ENCODE measurements at regions not wholly inside any gene's neighbourhood (a gene's known extent, or its start where the extent isn't known, plus 50 kb on each side); places are given as distances from the start of the nearest gene placed in this dataset.

DNA sequence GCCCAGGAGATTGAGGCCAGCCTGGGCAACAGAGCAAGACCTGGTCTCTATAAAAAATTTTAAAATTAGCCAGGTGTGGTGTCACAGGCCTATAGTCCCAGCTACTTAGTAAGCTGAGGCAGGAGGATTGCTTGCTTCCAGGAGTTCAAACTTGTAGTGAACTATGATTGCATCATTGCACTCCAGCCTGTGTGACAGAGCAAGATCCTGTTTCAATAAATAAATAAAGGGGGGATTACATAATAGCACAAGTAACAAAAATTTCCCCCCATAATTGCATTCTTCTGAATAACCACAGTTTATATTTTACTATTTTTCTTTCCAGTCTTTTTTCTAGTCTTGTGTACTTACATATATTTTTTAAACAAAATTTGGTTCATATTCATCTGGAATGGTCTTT, 135.6 kb downstream of the CHIC2 start:
- ATAC-seq = no peak
- no peak overlapping the region for H3K4me3 Mint-ChIP-seq
- no peaks in the 10 kb centered on the region for H3K9me3 Mint-ChIP-seq
- peaks cover 6% of the 10 kb centered on the region for H3K27me3 Mint-ChIP-seq
- H3K27ac Mint-ChIP-seq = no peak overlapping the region
- DNase-seq = no peak
- H3K4me1 Mint-ChIP-seq = no peaks in the 10 kb centered on the region

DNA sequence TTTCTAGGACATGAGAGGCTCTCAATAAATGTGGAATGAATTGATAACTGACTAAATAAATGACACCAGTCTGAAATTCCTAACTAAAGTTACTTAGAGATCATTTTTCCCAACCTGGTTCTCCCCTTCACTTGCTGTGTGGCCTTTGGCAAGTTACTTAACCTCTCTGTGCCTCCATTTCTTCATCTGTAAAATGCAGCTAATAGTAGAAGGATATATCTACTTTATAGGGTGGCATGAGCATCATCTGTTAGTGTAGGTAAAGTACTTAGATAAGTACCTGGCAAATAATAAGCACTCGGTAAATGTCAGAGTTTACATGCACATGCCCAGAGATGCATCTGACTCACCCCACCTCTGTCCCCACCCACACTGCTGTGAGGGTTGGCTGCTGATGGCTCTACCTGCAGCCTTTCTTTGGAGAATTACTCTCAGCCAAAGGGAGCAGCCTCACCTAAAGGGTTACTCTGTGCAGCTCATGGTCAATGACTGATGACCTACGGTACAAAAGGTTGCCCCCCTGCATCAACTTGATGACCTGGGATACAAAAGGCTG, 139.3 kb downstream of the CHIC2 start:
- H3K27me3 Mint-ChIP-seq = peaks cover 6% of the 10 kb centered on the region
- DNase-seq (no peak), ATAC-seq (no peak)
- H3K4me1 Mint-ChIP-seq = no peaks in the 10 kb centered on the region
- no peaks in the 10 kb centered on the region for H3K9me3 Mint-ChIP-seq
- no peak overlapping the region for H3K27ac Mint-ChIP-seq
- H3K4me3 Mint-ChIP-seq = no peak overlapping the region

DNA sequence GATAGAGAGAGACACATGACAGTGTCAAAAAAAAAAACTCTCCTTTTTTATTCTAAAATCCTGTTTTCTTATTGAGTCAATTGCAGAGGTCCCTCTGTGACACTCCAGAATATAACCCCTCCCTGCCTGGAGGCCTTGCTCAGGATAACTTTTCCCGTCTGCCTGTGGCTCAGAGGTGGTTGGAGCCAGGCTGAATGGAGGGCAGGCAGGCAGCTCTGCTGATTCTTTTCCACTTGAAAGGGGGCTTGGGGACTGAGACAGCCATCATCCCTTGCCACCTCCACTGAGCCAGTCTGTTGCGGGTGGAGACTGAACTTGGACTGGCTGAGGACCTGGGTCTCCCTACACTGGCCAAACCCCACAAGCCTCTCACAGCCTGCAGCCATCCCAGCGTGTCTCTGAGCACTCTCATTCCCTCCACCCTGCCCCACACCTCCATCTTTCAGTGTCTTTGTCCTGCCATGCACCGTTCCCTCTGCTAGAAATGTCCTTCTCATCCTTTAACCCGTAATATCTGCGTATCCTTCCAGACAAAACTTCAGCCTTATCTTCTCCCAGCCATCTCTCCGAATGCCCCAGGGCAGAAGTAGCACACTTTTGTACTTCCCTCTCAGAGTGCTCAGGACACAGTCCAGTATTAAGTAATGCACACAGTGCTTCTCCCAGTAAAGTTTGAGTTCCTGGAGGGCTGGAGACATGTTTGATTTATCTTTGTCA, 139.9 kb downstream of the CHIC2 start:
- DNase-seq (no peak), ATAC-seq (no peak)
- H3K27me3 Mint-ChIP-seq = peaks cover 6% of the 10 kb centered on the region
- no peaks in the 10 kb centered on the region for H3K4me1 Mint-ChIP-seq
- no peak overlapping the region for H3K27ac Mint-ChIP-seq
- H3K9me3 Mint-ChIP-seq = no peaks in the 10 kb centered on the region
- H3K4me3 Mint-ChIP-seq = no peak overlapping the region

DNA sequence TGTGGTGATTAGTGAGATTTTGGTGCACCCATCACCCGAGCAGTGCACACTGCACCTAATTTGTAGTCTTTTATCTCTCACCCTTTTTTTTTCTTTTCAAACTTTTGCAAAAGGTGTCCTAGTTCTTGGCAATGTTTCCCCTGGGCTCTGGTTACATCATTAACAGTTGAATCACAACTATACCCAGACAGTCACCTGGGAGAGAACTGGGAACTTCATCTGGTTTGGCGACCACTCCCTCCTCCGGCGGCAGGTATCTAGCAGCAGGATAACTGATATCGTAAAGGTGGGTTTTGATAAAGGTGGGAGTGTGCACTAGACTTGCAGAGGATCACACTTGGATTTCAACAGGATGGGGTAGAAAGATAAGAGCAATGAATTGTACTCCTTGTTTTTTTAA, 140.5 kb downstream of the CHIC2 start:
- H3K27ac Mint-ChIP-seq = no peak overlapping the region
- H3K4me3 Mint-ChIP-seq = no peak overlapping the region
- no peaks in the 10 kb centered on the region for H3K4me1 Mint-ChIP-seq
- H3K9me3 Mint-ChIP-seq = no peaks in the 10 kb centered on the region
- peaks cover 10% of the 10 kb centered on the region for H3K27me3 Mint-ChIP-seq
- ATAC-seq = no peak
- no peak for DNase-seq

DNA sequence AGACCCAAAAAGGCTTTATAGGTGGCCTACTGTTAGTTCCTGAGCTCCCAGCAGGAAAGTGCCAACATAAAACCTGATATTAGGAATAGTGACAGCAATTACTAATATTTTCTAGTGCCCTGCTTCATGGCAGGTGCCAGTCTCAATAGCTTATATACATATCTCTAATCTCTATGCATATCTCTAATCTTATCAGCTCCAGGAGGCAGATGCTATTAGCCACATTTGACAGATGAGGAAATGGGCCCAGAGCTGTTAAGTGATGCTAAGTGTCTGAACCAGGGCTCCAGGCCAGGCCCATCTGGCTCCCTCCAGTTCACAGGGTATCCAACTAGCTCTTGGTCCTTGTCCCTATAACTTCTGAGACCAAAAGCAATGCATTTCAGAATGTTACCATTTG, 142.5 kb downstream of the CHIC2 start:
- ATAC-seq (no peak), DNase-seq (no peak)
- Mint-ChIP-seq H3K4me3 (no peak overlapping the region), H3K4me1 (no peaks in the 10 kb centered on the region), H3K27me3 (peaks cover 11% of the 10 kb centered on the region), H3K9me3 (no peaks in the 10 kb centered on the region), H3K27ac (no peak overlapping the region)

DNA sequence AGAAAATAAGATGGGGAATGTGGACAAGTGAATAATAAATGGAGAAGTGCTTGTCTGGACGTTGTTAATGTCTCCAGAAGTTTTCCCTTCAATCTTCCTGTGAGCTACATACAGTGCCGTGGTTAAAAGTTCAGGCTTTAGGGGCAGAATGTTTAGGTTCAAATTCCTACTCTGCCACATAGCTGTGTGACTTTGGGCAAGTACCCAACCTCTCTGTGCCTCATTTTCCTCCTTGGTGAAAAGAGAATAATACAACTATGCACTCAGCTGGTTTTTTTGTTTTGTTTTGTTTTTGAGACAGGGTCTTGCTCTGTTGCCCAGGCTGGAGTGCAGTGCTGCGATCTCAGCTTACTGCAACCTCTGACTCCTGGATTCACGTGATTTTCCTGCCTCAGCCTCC, 143.5 kb downstream of the CHIC2 start:
- ATAC-seq (no peak), DNase-seq (no peak)
- H3K27ac Mint-ChIP-seq = no peak overlapping the region
- no peaks in the 10 kb centered on the region for H3K4me1 Mint-ChIP-seq
- H3K27me3 Mint-ChIP-seq = peaks cover 5% of the 10 kb centered on the region
- H3K9me3 Mint-ChIP-seq = no peaks in the 10 kb centered on the region
- H3K4me3 Mint-ChIP-seq = no peak overlapping the region

DNA sequence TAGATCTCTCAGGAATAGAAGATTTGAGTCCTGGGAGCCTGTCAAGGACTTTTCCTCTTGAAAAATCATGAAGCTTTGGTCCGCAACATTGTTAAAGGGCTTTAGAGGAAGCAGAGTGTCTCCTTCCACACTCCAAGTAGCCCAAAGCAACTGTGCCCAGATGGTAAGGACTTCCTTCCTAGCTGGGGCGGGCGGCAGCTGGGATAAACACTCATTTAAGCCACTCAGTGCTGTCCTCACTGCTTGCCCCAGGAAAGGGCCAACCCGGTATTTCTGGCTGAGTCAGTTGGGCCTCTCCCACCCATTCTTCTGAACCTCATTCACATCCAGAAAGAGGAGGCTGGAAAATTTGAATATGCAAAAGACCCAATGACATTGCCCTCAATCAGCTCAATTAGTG, 144.3 kb downstream of the CHIC2 start:
- no peak for ATAC-seq
- no peak overlapping the region for H3K27ac Mint-ChIP-seq
- H3K9me3 Mint-ChIP-seq = no peaks in the 10 kb centered on the region
- no peaks in the 10 kb centered on the region for H3K4me1 Mint-ChIP-seq
- no peak overlapping the region for H3K4me3 Mint-ChIP-seq
- no peak for DNase-seq
- H3K27me3 Mint-ChIP-seq = peaks cover 5% of the 10 kb centered on the region

DNA sequence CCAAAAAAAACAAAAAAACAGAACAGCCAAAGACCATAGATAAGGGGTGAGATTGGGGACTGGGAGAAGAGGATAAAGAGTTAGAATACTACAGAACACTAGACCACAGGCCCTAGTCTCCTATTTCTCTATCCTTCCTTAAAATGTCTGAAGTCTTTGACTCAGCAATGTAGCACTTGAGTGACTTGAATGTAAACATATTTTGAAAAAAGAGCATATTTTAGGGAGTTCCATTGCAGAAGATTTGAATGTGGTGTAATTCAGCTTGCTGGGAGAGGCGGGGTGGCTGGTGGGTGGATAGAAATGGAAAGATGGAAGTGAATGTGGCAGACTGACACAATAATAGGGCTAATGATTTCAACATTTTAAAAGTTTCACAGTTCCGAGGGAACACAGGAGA, 144.9 kb downstream of the CHIC2 start:
- Mint-ChIP-seq H3K27ac (no peak overlapping the region), H3K27me3 (peaks cover 5% of the 10 kb centered on the region), H3K4me1 (no peaks in the 10 kb centered on the region), H3K9me3 (no peaks in the 10 kb centered on the region), H3K4me3 (no peak overlapping the region)
- no peak for ATAC-seq
- no peak for DNase-seq

DNA sequence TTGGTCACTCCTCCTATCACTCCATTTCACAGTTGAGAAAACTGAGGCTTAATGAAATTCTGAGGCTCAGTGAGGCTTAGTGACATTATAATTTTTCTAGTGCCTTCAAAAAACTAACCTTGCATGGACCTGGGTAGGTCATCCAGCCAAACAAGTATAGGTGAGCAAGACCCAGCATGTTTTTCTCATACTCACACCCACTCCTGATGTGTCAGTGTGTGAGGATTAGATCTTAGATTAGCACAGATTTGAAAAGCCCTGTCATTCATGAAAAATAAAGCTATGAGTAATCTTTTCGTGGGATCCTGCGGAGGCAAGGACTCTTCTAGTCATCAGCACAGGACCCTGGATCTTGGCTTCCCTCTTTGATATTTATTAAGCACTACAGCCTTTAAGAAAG, 146.7 kb downstream of the CHIC2 start:
- Mint-ChIP-seq H3K9me3 (no peaks in the 10 kb centered on the region), H3K4me3 (no peak overlapping the region), H3K27ac (no peak overlapping the region), H3K4me1 (no peaks in the 10 kb centered on the region), H3K27me3 (peaks cover 5% of the 10 kb centered on the region)
- DNase-seq = no peak
- ATAC-seq = no peak

DNA sequence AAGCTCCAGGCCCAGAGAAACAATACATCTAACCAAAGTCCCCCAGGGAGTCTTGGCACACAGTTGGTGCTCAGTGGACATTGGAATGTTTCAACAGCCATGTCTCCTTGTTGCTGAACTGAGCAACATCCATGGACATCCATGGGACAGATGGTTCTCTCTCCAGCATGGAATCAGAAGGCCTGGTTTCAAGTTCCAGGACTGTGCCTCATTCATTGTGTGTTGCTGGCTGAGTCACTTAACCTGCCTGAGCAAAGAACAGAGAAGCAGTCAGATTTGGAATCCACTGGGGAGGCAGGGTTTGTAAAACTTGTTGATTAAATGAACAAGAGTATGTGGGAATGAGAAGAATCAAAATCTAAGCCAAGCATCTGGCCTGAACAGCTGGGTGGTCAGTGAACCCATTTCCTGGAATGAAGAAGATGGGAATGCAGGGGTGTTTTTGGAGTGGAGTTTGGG, 147.9 kb downstream of the CHIC2 start:
- Mint-ChIP-seq H3K4me3 (no peak overlapping the region), H3K4me1 (no peaks in the 10 kb centered on the region), H3K9me3 (no peaks in the 10 kb centered on the region), H3K27ac (no peak overlapping the region), H3K27me3 (peaks cover 5% of the 10 kb centered on the region)
- DNase-seq (no peak), ATAC-seq (no peak)

DNA sequence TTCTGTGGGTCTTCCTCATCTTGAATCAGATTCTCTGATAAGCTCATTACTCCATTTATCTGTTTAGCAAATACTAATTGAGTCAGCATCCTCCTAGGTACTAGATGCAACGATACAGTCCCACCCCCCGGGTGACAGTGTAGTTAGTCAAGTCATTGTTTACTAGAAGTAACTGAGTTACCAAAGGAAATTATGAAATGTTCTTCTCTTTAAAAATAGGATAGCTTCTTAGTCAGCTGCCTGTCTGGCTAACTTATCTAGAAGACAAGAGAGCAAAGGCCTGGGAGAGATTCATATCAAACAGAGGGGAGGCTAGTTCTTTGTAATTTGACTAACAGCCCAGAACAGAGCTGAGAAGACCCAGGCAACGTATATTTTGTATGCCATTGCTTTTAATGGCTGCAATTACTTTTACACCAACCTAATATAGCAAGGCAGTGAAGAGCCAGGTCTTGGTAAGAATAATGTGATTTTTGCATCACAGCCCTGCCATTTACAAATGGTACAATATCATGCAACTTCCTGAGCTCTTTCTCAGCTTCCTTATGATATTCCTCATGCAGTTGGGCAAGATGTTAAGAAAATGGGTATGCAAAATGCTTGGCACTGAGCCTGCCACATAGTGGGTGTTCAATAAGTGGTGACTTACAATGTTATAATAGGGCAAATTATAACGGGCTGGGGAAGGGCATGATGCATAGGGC, 149.9 kb downstream of the CHIC2 start:
- Mint-ChIP-seq H3K9me3 (no peaks in the 10 kb centered on the region), H3K27me3 (peaks cover 19% of the 10 kb centered on the region), H3K4me1 (no peaks in the 10 kb centered on the region), H3K27ac (peak overlapping the region in 1 of 2 donors; percentile 4), H3K4me3 (no peak overlapping the region)
- DNase-seq (no peak), ATAC-seq (no peak)

DNA sequence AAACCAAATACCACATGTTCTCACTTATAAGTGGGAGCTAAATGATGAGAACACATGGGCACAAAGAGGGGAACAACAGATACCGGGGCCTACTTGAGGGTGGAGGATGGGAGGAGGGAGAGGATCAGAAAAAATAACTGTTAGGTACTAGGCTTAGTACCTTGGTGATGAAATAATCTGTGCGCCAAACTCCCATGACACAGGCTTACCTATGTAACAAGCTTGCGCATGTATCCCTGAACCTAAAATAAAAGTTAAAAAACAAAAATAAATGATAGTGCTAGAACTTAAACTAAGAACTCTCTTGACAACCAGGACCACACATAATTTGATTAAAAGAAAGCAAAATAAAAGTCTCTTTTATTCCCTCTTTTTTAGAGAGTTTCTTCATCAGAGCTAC, 150.6 kb downstream of the CHIC2 start:
- Mint-ChIP-seq H3K27ac (no peak overlapping the region), H3K9me3 (no peaks in the 10 kb centered on the region), H3K27me3 (peaks cover 18% of the 10 kb centered on the region), H3K4me1 (no peaks in the 10 kb centered on the region), H3K4me3 (no peak overlapping the region)
- DNase-seq = no peak
- no peak for ATAC-seq

DNA sequence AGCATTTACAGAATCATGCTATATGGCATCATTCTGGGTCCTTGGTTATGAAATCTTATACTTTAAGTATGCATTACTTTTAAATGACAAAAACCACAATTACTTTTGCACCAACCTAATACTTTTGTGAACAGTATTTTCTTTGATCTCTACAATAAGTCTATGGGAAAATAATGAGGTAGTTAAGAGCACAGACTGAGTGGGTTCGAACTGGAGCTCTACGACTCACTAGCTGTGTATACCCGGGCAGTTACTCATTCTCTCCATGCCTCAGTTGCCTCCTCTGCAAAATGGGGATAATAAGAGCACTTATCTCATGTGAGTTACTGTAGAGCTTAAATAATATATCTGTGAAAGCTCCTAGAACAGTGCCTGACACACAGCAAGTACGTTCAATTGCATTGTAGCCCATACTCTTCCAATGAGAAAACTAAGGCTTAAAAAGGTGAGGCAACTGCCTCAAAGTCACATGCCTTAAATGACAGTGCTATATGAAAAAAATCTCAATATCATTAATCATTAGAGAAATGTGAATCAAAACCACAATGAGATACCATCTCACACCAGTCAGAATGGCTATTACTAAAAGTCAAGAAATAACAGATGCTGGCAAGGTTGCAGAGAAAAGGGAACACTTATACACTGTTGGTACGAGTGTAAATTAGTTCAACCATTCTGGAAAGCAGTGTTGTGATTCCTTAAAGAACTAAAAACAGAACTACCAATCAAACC, 151.5 kb downstream of the CHIC2 start:
- ATAC-seq (no peak), DNase-seq (no peak)
- H3K27me3 Mint-ChIP-seq = peaks cover 27% of the 10 kb centered on the region
- H3K9me3 Mint-ChIP-seq = no peaks in the 10 kb centered on the region
- no peak overlapping the region for H3K4me3 Mint-ChIP-seq
- peaks cover 6% of the 10 kb centered on the region for H3K4me1 Mint-ChIP-seq
- H3K27ac Mint-ChIP-seq = no peak overlapping the region

DNA sequence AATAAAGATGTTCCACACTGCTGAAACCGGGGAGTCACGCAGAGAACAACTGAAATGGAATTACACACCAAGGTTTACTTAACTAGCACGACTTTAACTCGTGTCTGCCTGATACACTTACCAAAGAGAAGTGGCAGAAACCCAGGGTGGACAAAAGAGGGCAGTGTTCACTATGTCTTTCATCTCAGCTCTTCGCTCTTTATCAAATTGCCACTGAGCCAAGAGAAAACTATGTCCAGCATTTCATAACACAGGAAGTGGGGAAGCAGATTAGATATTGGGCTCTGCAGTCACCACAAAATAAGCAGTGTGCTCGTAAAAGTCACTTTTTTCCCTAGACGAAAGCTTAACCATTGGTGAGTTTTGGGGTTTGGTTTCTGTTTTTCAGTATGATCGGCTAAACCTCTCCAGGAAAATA, 155.7 kb downstream of the CHIC2 start:
- peak; percentile 79 for ATAC-seq
- Mint-ChIP-seq H3K27ac (no peak overlapping the region), H3K27me3 (peaks cover 69% of the 10 kb centered on the region), H3K4me1 (peaks cover 13% of the 10 kb centered on the region), H3K9me3 (no peaks in the 10 kb centered on the region), H3K4me3 (peak overlapping the region; percentile 21 to 53)
- peak; percentile 11 to 14 for DNase-seq

DNA sequence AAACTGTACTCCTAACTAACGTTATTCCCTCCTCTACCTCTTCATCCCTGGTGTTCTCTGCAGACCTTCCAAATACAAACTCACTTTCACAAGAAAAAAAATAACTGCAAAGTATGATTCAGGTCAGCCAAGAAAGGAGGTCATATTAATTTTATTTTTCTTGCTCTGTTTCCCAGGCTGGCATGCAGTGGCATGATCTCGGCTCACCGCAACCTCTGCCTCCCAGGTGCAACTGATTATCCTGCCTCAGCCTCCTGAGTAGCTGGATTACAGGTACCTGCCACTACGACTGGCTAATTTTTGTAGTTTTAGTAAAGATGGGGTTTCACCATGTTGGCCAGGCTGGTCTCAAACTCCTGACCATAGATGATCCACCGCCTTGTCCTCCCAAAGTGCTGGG, 156.6 kb downstream of the CHIC2 start:
- ATAC-seq = no peak
- no peak for DNase-seq
- H3K27ac Mint-ChIP-seq = no peak overlapping the region
- peaks cover 13% of the 10 kb centered on the region for H3K4me1 Mint-ChIP-seq
- H3K27me3 Mint-ChIP-seq = peaks cover 78% of the 10 kb centered on the region
- no peaks in the 10 kb centered on the region for H3K9me3 Mint-ChIP-seq
- no peak overlapping the region for H3K4me3 Mint-ChIP-seq
